GM21737 (cell line): ENCODE measurements at regions not wholly inside any gene's neighbourhood (a gene's known extent, or its start where the extent isn't known, plus 50 kb on each side); places are given as distances from the start of the nearest gene placed in this dataset.
"Not testable (repeated sequence)": the region's sequence is repeated elsewhere in the genome, so short reads cannot be mapped to it uniquely, and the experiment has no call there.

Source experiments
- ATAC-seq: cut with Tn5 transposase; IDR thresholded peaks from one replicate; pipeline ENCODE4 v1.9.1; 2021; ENCODE audit warnings: mild to moderate bottlenecking, moderate library complexity; ENCODE audit not compliant: unreplicated experiment

GRCh38 chrX:108892501-108892900 lies 156.1 kb upstream of the IRS4 start:
- ATAC-seq = no peak

GRCh38 chrX:108875548-108875947 lies 139.2 kb upstream of the IRS4 start:
- no peak for ATAC-seq

- not testable (repeated sequence) for ATAC-seq
Measured at GRCh38 chrX:108843039-108843438, 106.7 kb upstream of the IRS4 start.

GRCh38 chrX:108833993-108834392 lies 97.6 kb upstream of the IRS4 start:
- no peak for ATAC-seq

- no peak for ATAC-seq
Measured at GRCh38 chrX:108811891-108812290, 75.5 kb upstream of the IRS4 start.

- no peak for ATAC-seq
Measured at GRCh38 chrX:108795240-108795639, 58.9 kb upstream of the IRS4 start.
